ENCODE measurements at regions not wholly inside any gene's neighbourhood (a gene's known extent, or its start where the extent isn't known, plus 50 kb on each side); places are given as distances from the start of the nearest gene placed in this dataset.

GRCh38 chr3:165339753-165340152, 143.6 kb upstream of the SLITRK3 start:
- Histone ChIP-seq H4K91ac (ENCODE audit: low read depth, low read length, poor library complexity) (no peak overlapping the region), H2BK12ac (ENCODE audit: low read length) (no peak overlapping the region)

DNA sequence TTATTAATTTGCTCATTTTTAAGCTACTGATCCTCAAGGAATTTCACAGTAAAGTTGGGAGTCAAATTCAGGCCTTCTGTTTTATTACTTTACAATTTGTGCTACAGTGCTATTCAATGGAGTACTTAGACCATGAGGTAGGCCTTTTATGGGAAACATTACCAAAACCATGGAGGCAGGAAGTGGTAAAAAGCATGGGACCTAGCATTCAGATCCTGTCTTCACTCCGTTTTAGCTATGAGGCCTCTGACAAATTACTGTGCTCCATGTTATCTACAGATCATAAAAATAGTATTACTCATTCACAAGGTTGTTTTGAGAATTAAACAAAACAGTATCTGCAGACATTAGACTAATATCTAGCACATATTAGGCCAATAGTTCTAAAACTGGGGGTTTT, 140.6 kb upstream of the SLITRK3 start:
- Histone ChIP-seq H3K9me3 (replicated peaks in 1 of 2; ENCODE audit: control insufficient read depth in 2 of 2, insufficient read depth in 1 of 2, low read depth in 1 of 2, low read length in 2 of 2) (no peaks in the 10 kb centered on the region), H3K14ac (ENCODE audit: low read length) (no peak overlapping the region)

More at GRCh38 chr3:165339753-165340152, 143.6 kb upstream of the SLITRK3 start:
- Histone ChIP-seq H3K23ac (ENCODE audit: low read depth, low read length, poor library complexity) (no peak overlapping the region), H3K4me1 (ENCODE audit: control insufficient read depth in 2 of 2, insufficient read depth in 1 of 2, low read depth in 1 of 2, low read length in 2 of 2) (no peaks in the 10 kb centered on the region), H3K18ac (ENCODE audit: low read length) (no peak overlapping the region), H3K9ac (ENCODE audit: low read depth, low read length, poor library complexity) (no peak overlapping the region), H3K79me1 (ENCODE audit: low read depth, low read length) (no peaks in the 10 kb centered on the region), H3K27me3 (ENCODE audit: control insufficient read depth in 3 of 3, insufficient read depth in 3 of 3, low read depth in 1 of 3, low read length in 3 of 3) (no peaks in the 10 kb centered on the region), H2BK5ac (ENCODE audit: low read length) (no peak overlapping the region), H2AK5ac (ENCODE audit: low read depth, low read length) (no peak overlapping the region), H3K4me3 (ENCODE audit: low read length in 2 of 2) (no peak overlapping the region), H3K36me3 (replicated peaks in 1 of 2; ENCODE audit: control insufficient read depth in 2 of 2, insufficient read depth in 2 of 2, low read length in 2 of 2) (no peaks in the 10 kb centered on the region), H2AFZ (ENCODE audit: low read length) (no peak overlapping the region), H3K9me3 (replicated peaks in 1 of 2; ENCODE audit: control insufficient read depth in 2 of 2, insufficient read depth in 1 of 2, low read depth in 1 of 2, low read length in 2 of 2) (no peaks in the 10 kb centered on the region), H3K27ac (replicated peaks; ENCODE audit: low read length) (no peak overlapping the region), H3K4me2 (ENCODE audit: insufficient read depth, low read length, poor library complexity, severe bottlenecking) (no peak overlapping the region), H4K8ac (ENCODE audit: low read depth, low read length) (no peak overlapping the region), H3K4ac (ENCODE audit: low read length) (no peak overlapping the region), H2BK120ac (ENCODE audit: low read depth, low read length) (no peak overlapping the region), H3K14ac (ENCODE audit: low read length) (no peak overlapping the region), H2BK15ac (ENCODE audit: low read length) (no peak overlapping the region)
- no CpG with 5 or more reads among the region's 1 CpG for WGBS, 2 donors (ENCODE audit: extremely low coverage in 2 of 2, insufficient read length in 2 of 2, insufficient replicate concordance in 1 of 2)
- DNase-seq (ENCODE audit: low spot score): no peak

More for the DNA sequence above, 140.6 kb upstream of the SLITRK3 start:
- Histone ChIP-seq H3K79me1 (ENCODE audit: low read depth, low read length) (no peaks in the 10 kb centered on the region), H3K4me2 (ENCODE audit: insufficient read depth, low read length, poor library complexity, severe bottlenecking) (no peak overlapping the region), H3K9ac (ENCODE audit: low read depth, low read length, poor library complexity) (no peak overlapping the region), H3K27ac (replicated peaks; ENCODE audit: low read length) (no peak overlapping the region), H2AFZ (ENCODE audit: low read length) (no peak overlapping the region), H4K91ac (ENCODE audit: low read depth, low read length, poor library complexity) (no peak overlapping the region), H3K4me3 (ENCODE audit: low read length in 2 of 2) (no peak overlapping the region), H2BK15ac (ENCODE audit: low read length) (no peak overlapping the region), H3K27me3 (ENCODE audit: control insufficient read depth in 3 of 3, insufficient read depth in 3 of 3, low read depth in 1 of 3, low read length in 3 of 3) (no peaks in the 10 kb centered on the region), H3K18ac (ENCODE audit: low read length) (no peak overlapping the region), H3K4ac (ENCODE audit: low read length) (no peak overlapping the region), H3K23ac (ENCODE audit: low read depth, low read length, poor library complexity) (no peak overlapping the region), H4K8ac (ENCODE audit: low read depth, low read length) (no peak overlapping the region), H2AK5ac (ENCODE audit: low read depth, low read length) (no peak overlapping the region), H3K4me1 (ENCODE audit: control insufficient read depth in 2 of 2, insufficient read depth in 1 of 2, low read depth in 1 of 2, low read length in 2 of 2) (no peaks in the 10 kb centered on the region), H2BK120ac (ENCODE audit: low read depth, low read length) (no peak overlapping the region), H2BK5ac (ENCODE audit: low read length) (no peak overlapping the region), H2BK12ac (ENCODE audit: low read length) (no peak overlapping the region), H3K36me3 (replicated peaks in 1 of 2; ENCODE audit: control insufficient read depth in 2 of 2, insufficient read depth in 2 of 2, low read length in 2 of 2) (no peaks in the 10 kb centered on the region)
- no CpG with 5 or more reads among the region's 1 CpG for WGBS, 2 donors (ENCODE audit: extremely low coverage in 2 of 2, insufficient read length in 2 of 2, insufficient replicate concordance in 1 of 2)
- DNase-seq (ENCODE audit: low spot score): no peak
